WTC11 (cell line): ENCODE measurements at regions not wholly inside any gene's neighbourhood (a gene's known extent, or its start where the extent isn't known, plus 50 kb on each side); places are given as distances from the start of the nearest gene placed in this dataset.

Experiments
- ATAC-seq: fragments of 200-7000 bp; cut with Tn5 transposase; 2 replicates; pipeline ENCODE4 v1.10.0; 2021; ENCODE audit warnings: mild to moderate bottlenecking, moderate library complexity
- CTCF ChIA-PET: fragments of 300-600 bp; sonication (Branson Sonifier 250); formaldehyde crosslinking; loops from one replicate; lab custom pipeline; 2021; ENCODE audit warnings: antibody characterized with exemption; lab: Charles Lee
- POLR2A ChIA-PET: fragments of 350-600 bp; sonication (Branson Sonifier 250); formaldehyde crosslinking; loops from one replicate; lab custom pipeline; 2021; ENCODE audit warnings: antibody characterized with exemption; lab: Charles Lee
- DNase-seq: peaks from one replicate; pipeline ENCODE4 v3.0.0; 2021; ENCODE audit warnings: low spot score
- H3K27ac Mint-ChIP-seq: 2 replicates; pipeline ENCODE4 v1.8.0; 2021; ENCODE audit warnings: mixed read lengths
- H3K27me3 Mint-ChIP-seq: 2 replicates; pipeline ENCODE4 v1.8.0; 2021; ENCODE audit warnings: low read depth, mild to moderate bottlenecking, moderate library complexity, mixed read lengths
- H3K36me3 Mint-ChIP-seq: 2 replicates; pipeline ENCODE4 v1.8.0; 2021; ENCODE audit warnings: mixed read lengths
- H3K4me1 Mint-ChIP-seq: 2 replicates; pipeline ENCODE4 v1.8.0; 2022; ENCODE audit warnings: mixed read lengths
- H3K4me3 Mint-ChIP-seq: 2 replicates; pipeline ENCODE4 v1.8.0; 2021; ENCODE audit warnings: mild to moderate bottlenecking, moderate library complexity, mixed read lengths
- H3K9me3 Mint-ChIP-seq: 2 replicates; pipeline ENCODE4 v1.8.0; 2021; ENCODE audit warnings: mixed read lengths
- ATF1 ChIP-seq: sonication (generic); formaldehyde crosslinking; IDR thresholded peaks from 2 replicates; pipeline ENCODE4 v1.8.1; 2023; ENCODE audit warnings: mild to moderate bottlenecking, moderate library complexity, missing genetic modification reagents
- CDX4 ChIP-seq: fragments of 250-450 bp; sonication (Bioruptor Pico); IDR thresholded peaks from 2 replicates; pipeline ENCODE4 v1.9.0; 2021; ENCODE audit warnings: moderate library complexity, mild to moderate bottlenecking, inconsistent platforms, borderline replicate concordance
- CTCF ChIP-seq: fragments of 200-600 bp; IDR thresholded peaks from 2 replicates; pipeline ENCODE4 v1.8.0; 2022; ENCODE audit warnings: antibody characterized with exemption
- E2F1 ChIP-seq: sonication (generic); formaldehyde crosslinking; IDR thresholded peaks from 2 replicates; pipeline ENCODE4 v1.8.0; 2022; ENCODE audit warnings: mild to moderate bottlenecking, missing genetic modification reagents
- ERG ChIP-seq: fragments of 250-450 bp; sonication (Bioruptor Pico); IDR thresholded peaks from 2 replicates; pipeline ENCODE4 v1.8.0; 2021; ENCODE audit warnings: mild to moderate bottlenecking
- ESRRA ChIP-seq: sonication (generic); formaldehyde crosslinking; IDR thresholded peaks from 2 replicates; pipeline ENCODE4 v1.8.1; 2022; ENCODE audit warnings: mild to moderate bottlenecking, missing genetic modification reagents, borderline replicate concordance
- FOXP4 ChIP-seq: sonication (generic); formaldehyde crosslinking; IDR thresholded peaks from 2 replicates; pipeline ENCODE4 v1.8.0; 2022; ENCODE audit warnings: mild to moderate bottlenecking, missing genetic modification reagents
- JAZF1 ChIP-seq: fragments of 250-450 bp; sonication (Bioruptor Pico); IDR thresholded peaks from 2 replicates; pipeline ENCODE4 v1.9.0; 2021; ENCODE audit warnings: moderate library complexity, mild to moderate bottlenecking, inconsistent platforms
- MLX ChIP-seq: sonication (generic); formaldehyde crosslinking; IDR thresholded peaks from 2 replicates; pipeline ENCODE4 v1.8.1; 2023; ENCODE audit warnings: mild to moderate bottlenecking, missing genetic modification reagents, moderate library complexity
- MYBL2 ChIP-seq: sonication (generic); formaldehyde crosslinking; IDR thresholded peaks from 2 replicates; pipeline ENCODE4 v1.8.1; 2023; ENCODE audit warnings: mild to moderate bottlenecking, moderate library complexity, missing genetic modification reagents
- SMAD3 ChIP-seq: sonication (generic); formaldehyde crosslinking; IDR thresholded peaks from 2 replicates; pipeline ENCODE4 v1.8.0; 2022; ENCODE audit warnings: missing genetic modification reagents, mild to moderate bottlenecking, borderline replicate concordance
- SMAD4 ChIP-seq: sonication (generic); formaldehyde crosslinking; IDR thresholded peaks from 2 replicates; pipeline ENCODE4 v1.8.0; 2022; ENCODE audit warnings: mild to moderate bottlenecking, missing genetic modification reagents
- SP1 ChIP-seq: sonication (generic); formaldehyde crosslinking; conservative IDR thresholded peaks from 2 replicates; pipeline ENCODE4 v1.8.1; 2022; ENCODE audit warnings: missing genetic modification reagents
- STAT6 ChIP-seq: sonication (generic); formaldehyde crosslinking; conservative IDR thresholded peaks from 2 replicates; pipeline ENCODE4 v1.8.1; 2023; ENCODE audit warnings: mild to moderate bottlenecking, low read depth, missing genetic modification reagents, moderate library complexity
- ZBTB43 ChIP-seq: sonication (generic); formaldehyde crosslinking; IDR thresholded peaks from 2 replicates; pipeline ENCODE4 v1.8.1; 2023; ENCODE audit warnings: mild to moderate bottlenecking, missing genetic modification reagents
- ZNF121 ChIP-seq: sonication (generic); formaldehyde crosslinking; IDR thresholded peaks from 2 replicates; pipeline ENCODE4 v1.8.0; 2023; ENCODE audit warnings: missing genetic modification reagents
- ZNF423 ChIP-seq: fragments of 250-450 bp; sonication (Bioruptor Pico); IDR thresholded peaks from 2 replicates; pipeline ENCODE4 v2.1.2; 2022; ENCODE audit warnings: mild to moderate bottlenecking, moderate library complexity
- ZSCAN18 ChIP-seq: fragments of 250-450 bp; sonication (Bioruptor Pico); IDR thresholded peaks from 2 replicates; pipeline ENCODE4 v2.1.2; 2022; ENCODE audit warnings: mild to moderate bottlenecking, moderate library complexity

- no peak for TF ChIP-seq FOXP4 (CRISPR knock-in tag)
- no peak for TF ChIP-seq E2F1 (CRISPR knock-in tag)
- TF ChIP-seq SMAD3 (CRISPR knock-in tag) = no peak
- no peak for TF ChIP-seq ZBTB43 (CRISPR knock-in tag)
These were observed 255.3 kb upstream of the PRKX start (continued) for GRCh38 chrX:3968749-3969148.

- Mint-ChIP-seq H3K27ac (no peak overlapping the region), H3K4me1 (peaks cover 15% of the 10 kb centered on the region), H3K9me3 (peaks cover 11% of the 10 kb centered on the region), H3K36me3 (no peaks in the 10 kb centered on the region; the same call in 1 of the 2 replicates), H3K27me3 (no peaks in the 10 kb centered on the region), H3K4me3 (no peak overlapping the region)
- no peak for ATAC-seq
- ChIA-PET POLR2A (no interaction called here), CTCF (interaction anchor here (1.8 kb wide), 1 partner anchor 586 kb away, joined by 7 read pairs; no protein-coding TSS in a partner anchor)
- DNase-seq = no peak
- no peak for TF ChIP-seq ERG (CRISPR knock-in tag)
- no peak for TF ChIP-seq CDX4 (CRISPR knock-in tag)
- TF ChIP-seq MLX = no peak
- TF ChIP-seq ZNF121 (CRISPR knock-in tag) = no peak
- TF ChIP-seq JAZF1 (CRISPR knock-in tag) = no peak
These were observed 250.5 kb upstream of the PRKX start for GRCh38 chrX:3963980-3964379.

GRCh38 chrX:3962511-3963311 lies 249.3 kb upstream of the PRKX start:
- H3K9me3 Mint-ChIP-seq = peaks cover 5% of the 10 kb centered on the region; the same call in 1 of the 2 replicates
- H3K4me1 Mint-ChIP-seq = peaks cover 15% of the 10 kb centered on the region
- DNase-seq = no peak
- CTCF ChIA-PET = interaction anchor here (0.7 to 1.8 kb wide), 16 partner anchors 9 to 1953 kb away, joined by 3 to 10 read pairs (median 4); no protein-coding TSS in a partner anchor
- H3K36me3 Mint-ChIP-seq = no peaks in the 10 kb centered on the region; the same call in 1 of the 2 replicates
- H3K27me3 Mint-ChIP-seq = no peaks in the 10 kb centered on the region
- POLR2A ChIA-PET = interaction anchor here (0.6 kb wide), 1 partner anchor 73 kb away, joined by 6 read pairs; no protein-coding TSS in a partner anchor
- peak; percentile 90 for ATAC-seq
- H3K27ac Mint-ChIP-seq = no peak overlapping the region
- H3K4me3 Mint-ChIP-seq = peak overlapping the region; percentile 56
- no peak for TF ChIP-seq ESRRA (CRISPR knock-in tag)
- no peak for TF ChIP-seq SMAD4 (CRISPR knock-in tag)
- no peak for TF ChIP-seq ZNF423 (CRISPR knock-in tag)
- no peak for TF ChIP-seq MYBL2 (CRISPR knock-in tag)
- TF ChIP-seq CTCF = no peak
- no peak for TF ChIP-seq SP1
- TF ChIP-seq ZSCAN18 = no peak
- TF ChIP-seq STAT6 (CRISPR knock-in tag) = no peak
- TF ChIP-seq ATF1 (CRISPR knock-in tag) = no peak
